GM18868 (cell line): ENCODE measurements at regions not wholly inside any gene's neighbourhood (a gene's known extent, or its start where the extent isn't known, plus 50 kb on each side); places are given as distances from the start of the nearest gene placed in this dataset.

Source experiments
- ATAC-seq: cut with Tn5 transposase; IDR thresholded peaks from one replicate; pipeline ENCODE4 v1.9.1; 2021; ENCODE audit warnings: mild to moderate bottlenecking, moderate library complexity; ENCODE audit not compliant: unreplicated experiment

GRCh38 chr22:48256776-48257684 lies 1494.6 kb downstream of the TBC1D22A start:
- no peak for ATAC-seq

- ATAC-seq = no peak
Observed at GRCh38 chr22:48256041-48256739, 1493.7 kb downstream of the TBC1D22A start.

GRCh38 chr22:48254311-48254873 lies 1491.9 kb downstream of the TBC1D22A start:
- ATAC-seq = no peak

- no peak for ATAC-seq
Observed at GRCh38 chr22:48253573-48253972, 1491.1 kb downstream of the TBC1D22A start.

GRCh38 chr22:48253136-48253535 lies 1490.7 kb downstream of the TBC1D22A start:
- no peak for ATAC-seq

- ATAC-seq = no peak
Observed at GRCh38 chr22:48251629-48252028, 1489.2 kb downstream of the TBC1D22A start.

GRCh38 chr22:48250937-48251530 lies 1488.6 kb downstream of the TBC1D22A start:
- no peak for ATAC-seq

GRCh38 chr22:48250286-48250895 lies 1487.9 kb downstream of the TBC1D22A start:
- no peak for ATAC-seq

- ATAC-seq = no peak
Observed at GRCh38 chr22:48249713-48250268, 1487.3 kb downstream of the TBC1D22A start.

- no peak for ATAC-seq
Observed at GRCh38 chr22:48248901-48249455, 1486.5 kb downstream of the TBC1D22A start.

GRCh38 chr22:48247829-48248228 lies 1485.4 kb downstream of the TBC1D22A start:
- ATAC-seq = no peak

- ATAC-seq = no peak
Observed at GRCh38 chr22:48245196-48245485, 1482.7 kb downstream of the TBC1D22A start.

- no peak for ATAC-seq
Observed at GRCh38 chr22:48244388-48245195, 1482.1 kb downstream of the TBC1D22A start.

GRCh38 chr22:48242461-48242864 lies 1480.0 kb downstream of the TBC1D22A start:
- no peak for ATAC-seq

- ATAC-seq = no peak
Observed at GRCh38 chr22:48241658-48242057, 1479.2 kb downstream of the TBC1D22A start.

GRCh38 chr22:48240935-48241230 lies 1478.4 kb downstream of the TBC1D22A start:
- ATAC-seq = no peak

GRCh38 chr22:48240148-48240934 lies 1477.9 kb downstream of the TBC1D22A start:
- no peak for ATAC-seq

GRCh38 chr22:48239461-48240147 lies 1477.2 kb downstream of the TBC1D22A start:
- no peak for ATAC-seq
